ENCODE measurements at regions not wholly inside any gene's neighbourhood (a gene's known extent, or its start where the extent isn't known, plus 50 kb on each side); places are given as distances from the start of the nearest gene placed in this dataset.

- TF ChIP-seq CBFB (CRISPR knock-in tag; IDR thresholded peaks at IDR 0.05) (no peak), MYC (CRISPR knock-in tag; IDR thresholded peaks at IDR 0.05; ENCODE audit: borderline replicate concordance) (no peak), RELA (CRISPR knock-in tag; IDR thresholded peaks at IDR 0.05) (no peak)
These were observed 192.5 kb upstream of the LINGO1 start (continued) for GRCh38 chr15:77825252-77825542.

- DNase-seq (ENCODE audit: low spot score) (no peak), FAIRE-seq (no peak), ATAC-seq (no peak)
- Histone ChIP-seq H3K9ac (ENCODE audit: insufficient read depth, low read depth, low read length) (no peak overlapping the region), H3K4me2 (ENCODE audit: low read depth, low read length) (no peak overlapping the region), H3K79me2 (ENCODE audit: insufficient read depth, low read length) (no peaks in the 10 kb centered on the region), H3K36me3 (replicated peaks in 1 of 2; ENCODE audit: control insufficient read depth in 1 of 2, insufficient read depth in 2 of 2, low read length in 2 of 2) (no peaks in the 10 kb centered on the region), H2AFZ (ENCODE audit: low read length) (no peak overlapping the region), H3K4me1 (ENCODE audit: insufficient read depth, low read length) (no peaks in the 10 kb centered on the region), H4K20me1 (ENCODE audit: insufficient read depth, low read length) (peaks cover 4% of the 10 kb centered on the region; the same call in 1 of the 2 replicates), H3K27ac (ENCODE audit: extremely low read length, insufficient read depth, low read length) (no peak overlapping the region), H3K4me3 (replicated peaks in 1 of 3; ENCODE audit: insufficient read depth in 1 of 3, low read depth in 2 of 3, low read length in 3 of 3) (no peak overlapping the region), H3K27me3 (ENCODE audit: control insufficient read depth in 1 of 2, insufficient read depth in 2 of 2, low read length in 2 of 2) (peaks cover 4 to 27% of the 10 kb centered on the region in 2 experiments; a peak in 4 of 5 replicates), H3K9me3 (ENCODE audit: low read length) (no peaks in the 10 kb centered on the region)
- in situ Hi-C loops (cut with HindIII; ENCODE audit: extremely low pct_ligation_motif_present, low pct_unique_long_range_greater_than_20kb): loop anchor here (25.0 kb wide), 1 partner anchor 187 kb away; the partner anchor contains the start of gene LINGO1
- POLR2A ChIA-PET: no interaction called here
- WGBS (ENCODE audit: low lambda C conversion rate): 3% methylated on average over 8 of the region's 13 CpGs
- BruUV-seq (replicated peaks): no TSS peak
- intact Hi-C loops (cut with micrococcal nuclease; ENCODE audit: unreplicated experiment): no loop called here
- CTCF ChIA-PET (ENCODE audit: low intra/inter-chr PET ratio, low total read pairs): no interaction called here
- TF ChIP-seq GFI1 (CRISPR knock-in tag; IDR thresholded peaks at IDR 0.05; ENCODE audit: borderline replicate concordance): no peak
- no peak for TF ChIP-seq NFE2L1 (CRISPR knock-in tag; IDR thresholded peaks at IDR 0.05; ENCODE audit: borderline replicate concordance)
- TF ChIP-seq ZBTB7A (CRISPR knock-in tag; IDR thresholded peaks at IDR 0.05): no peak
- TF ChIP-seq JDP2 (CRISPR knock-in tag; IDR thresholded peaks at IDR 0.05; ENCODE audit: borderline replicate concordance): no peak
- no peak for TF ChIP-seq TEF (CRISPR knock-in tag; IDR thresholded peaks at IDR 0.05)
- no peak for TF ChIP-seq PBX3 (CRISPR knock-in tag; IDR thresholded peaks at IDR 0.05; ENCODE audit: borderline replicate concordance)
- TF ChIP-seq ZNF619 (CRISPR knock-in tag; IDR thresholded peaks at IDR 0.05): no peak
- TF ChIP-seq ZNF281 (CRISPR knock-in tag; IDR thresholded peaks at IDR 0.05; ENCODE audit: borderline replicate concordance): no peak
- TF ChIP-seq TCF7 (IDR thresholded peaks at IDR 0.05; ENCODE audit: low read depth): no peak
- no peak for TF ChIP-seq ZNF747 (CRISPR knock-in tag; IDR thresholded peaks at IDR 0.05; ENCODE audit: borderline replicate concordance)
- TF ChIP-seq GPN1 (CRISPR knock-in tag; IDR thresholded peaks at IDR 0.05; ENCODE audit: borderline replicate concordance): no peak
- no peak for TF ChIP-seq FOXA3 (CRISPR knock-in tag; IDR thresholded peaks at IDR 0.05)
These were observed 191.9 kb upstream of the LINGO1 start for GRCh38 chr15:77824361-77825251.
